Kidney (tissue), 13 donors: ENCODE measurements at regions not wholly inside any gene's neighbourhood (a gene's known extent, or its start where the extent isn't known, plus 50 kb on each side); places are given as distances from the start of the nearest gene placed in this dataset.

ENCODE experiments used
- DNase-seq, 5 donors: peaks; one replicate each; pipeline ENCODE4 v3.0.0-alpha.2; 2013 to 2020
- FAIRE-seq: peaks from 2 replicates; lab custom pipeline; 2012; peaks lifted over from hg19 to GRCh38; lab: Jason Lieb, UNC
- H3K27ac ChIP-seq, 2 donors: one replicate each; pipeline ENCODE4 v1.7.0; 2013; ENCODE audit warnings: low read depth in 2 of 2, low read length in 2 of 2, inconsistent platforms in 1 of 2
- H3K27me3 ChIP-seq: one replicate; pipeline ENCODE4 v1.7.1; 2013; ENCODE audit warnings: low read length, inconsistent platforms; ENCODE audit not compliant: control insufficient read depth, insufficient read depth
- H3K36me3 ChIP-seq, 3 donors: one replicate each; pipeline versions ENCODE4 v1.7.0 to v1.7.1; 2013; ENCODE audit warnings: low read length in 3 of 3, control low read depth in 1 of 3, inconsistent platforms in 1 of 3; ENCODE audit not compliant: insufficient read depth in 3 of 3, control insufficient read depth in 2 of 3
- H3K4me1 ChIP-seq, 3 donors: one replicate each; pipeline versions ENCODE4 v1.7.0 to v1.7.1; 2013; ENCODE audit warnings: low read length in 3 of 3, inconsistent platforms in 1 of 3, low read depth in 1 of 3; ENCODE audit not compliant: control insufficient read depth in 2 of 3, insufficient read depth in 2 of 3
- H3K4me3 ChIP-seq, 3 donors: one replicate each; pipeline versions ENCODE4 v1.7.0 to v1.8.1; 2013; ENCODE audit warnings: low read length in 3 of 3, control low read depth in 1 of 3, inconsistent platforms in 1 of 3
- H3K9ac ChIP-seq, 3 donors: one replicate each; pipeline versions ENCODE4 v1.7.0 to v1.7.1; 2013; ENCODE audit warnings: low read length in 3 of 3, control low read depth in 1 of 3, inconsistent platforms in 1 of 3
- H3K9me3 ChIP-seq, 3 donors: one replicate each; pipeline versions ENCODE4 v1.7.0 to v1.7.1; 2013; ENCODE audit warnings: low read length in 3 of 3, control low read depth in 1 of 3, inconsistent platforms in 1 of 3; ENCODE audit not compliant: control insufficient read depth in 2 of 3, insufficient read depth in 1 of 3
- intact Hi-C: fragments of 100-400 bp; cut with DNase I; formaldehyde crosslinking; loops from one replicate; pipeline ENCODE4 v1.11.1; 2022
- TF ChIP-seq, protein P1 (sequence below): IDR thresholded peaks from 3 replicates; pipeline ENCODE4 v1.5.1; 2012; ENCODE audit warnings: mild to moderate bottlenecking, moderate library complexity, borderline replicate concordance; ENCODE audit not compliant: insufficient read depth; ENCODE audit errors: extremely low read depth
- donor health status: control.
- donor health status: control.
- donor health status: control.
- donor health status: control.
- donor health status: control.
- donor health status: DM: yes; HTN: yes; CAD: no.
- donor health status: Normal renal cell carcinoma (clear cell type).

DNA sequence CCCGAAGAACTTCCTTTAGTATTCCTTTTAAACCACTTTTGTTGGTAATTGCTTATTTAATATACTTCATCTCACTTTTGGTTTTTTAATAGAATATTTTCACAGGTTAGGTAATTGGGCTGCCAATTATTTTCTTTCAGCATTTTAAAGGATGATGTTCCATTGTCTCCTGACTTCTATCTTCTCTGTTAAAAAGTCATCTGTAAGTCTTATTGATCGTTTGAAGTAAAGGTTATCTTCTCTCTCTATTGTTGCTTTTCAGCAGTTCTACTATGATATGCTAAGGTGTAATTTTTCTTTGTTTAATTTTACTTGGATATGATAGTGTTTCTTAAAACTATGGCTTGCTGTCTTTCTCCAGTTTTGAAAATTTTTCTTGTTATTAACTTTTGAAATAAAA is 307.5 kb downstream of the MAP2K4 start:
- Histone ChIP-seq H3K9ac (no peak overlapping the region), H3K4me3 (no peak overlapping the region), H3K27me3 (no peaks in the 10 kb centered on the region), H3K9me3 (peaks cover 0 to 5% (median 3%) of the 10 kb centered on the region in 3 donors), H3K27ac (no peak overlapping the region), H3K4me1 (no peaks in the 10 kb centered on the region), H3K36me3 (no peaks in the 10 kb centered on the region)
- FAIRE-seq (no peak), DNase-seq (no peak)
- intact Hi-C loops = no loop called here
- TF ChIP-seq, protein P1, sequence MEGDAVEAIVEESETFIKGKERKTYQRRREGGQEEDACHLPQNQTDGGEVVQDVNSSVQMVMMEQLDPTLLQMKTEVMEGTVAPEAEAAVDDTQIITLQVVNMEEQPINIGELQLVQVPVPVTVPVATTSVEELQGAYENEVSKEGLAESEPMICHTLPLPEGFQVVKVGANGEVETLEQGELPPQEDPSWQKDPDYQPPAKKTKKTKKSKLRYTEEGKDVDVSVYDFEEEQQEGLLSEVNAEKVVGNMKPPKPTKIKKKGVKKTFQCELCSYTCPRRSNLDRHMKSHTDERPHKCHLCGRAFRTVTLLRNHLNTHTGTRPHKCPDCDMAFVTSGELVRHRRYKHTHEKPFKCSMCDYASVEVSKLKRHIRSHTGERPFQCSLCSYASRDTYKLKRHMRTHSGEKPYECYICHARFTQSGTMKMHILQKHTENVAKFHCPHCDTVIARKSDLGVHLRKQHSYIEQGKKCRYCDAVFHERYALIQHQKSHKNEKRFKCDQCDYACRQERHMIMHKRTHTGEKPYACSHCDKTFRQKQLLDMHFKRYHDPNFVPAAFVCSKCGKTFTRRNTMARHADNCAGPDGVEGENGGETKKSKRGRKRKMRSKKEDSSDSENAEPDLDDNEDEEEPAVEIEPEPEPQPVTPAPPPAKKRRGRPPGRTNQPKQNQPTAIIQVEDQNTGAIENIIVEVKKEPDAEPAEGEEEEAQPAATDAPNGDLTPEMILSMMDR = no peak

DNA sequence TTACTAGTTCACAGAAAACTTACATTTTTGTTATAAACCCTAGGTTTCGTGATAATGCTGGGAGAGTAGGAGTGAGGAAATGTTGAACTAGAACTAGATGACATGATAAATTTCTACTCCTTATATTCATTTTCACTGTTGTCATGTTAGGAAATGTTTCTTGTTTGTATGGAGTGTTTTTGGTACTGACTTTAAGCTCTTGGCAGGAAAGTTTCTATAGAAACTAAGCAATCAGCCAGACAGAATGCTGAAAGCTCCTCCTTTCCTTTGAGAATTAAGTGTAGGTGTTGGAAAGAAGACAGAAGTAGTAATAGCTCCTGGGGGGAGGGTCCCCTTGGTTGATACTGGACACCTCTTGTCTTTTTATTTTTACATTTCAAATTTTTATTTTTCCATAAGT is 309.8 kb downstream of the MAP2K4 start:
- Histone ChIP-seq H3K9me3 (peaks cover 0 to 5% (median 3%) of the 10 kb centered on the region in 3 donors), H3K27me3 (no peaks in the 10 kb centered on the region), H3K27ac (no peak overlapping the region), H3K4me1 (no peaks in the 10 kb centered on the region), H3K4me3 (no peak overlapping the region), H3K36me3 (no peaks in the 10 kb centered on the region), H3K9ac (no peak overlapping the region)
- FAIRE-seq = no peak
- DNase-seq = no peak
- TF ChIP-seq, protein P1 = no peak
- intact Hi-C loops = no loop called here

DNA sequence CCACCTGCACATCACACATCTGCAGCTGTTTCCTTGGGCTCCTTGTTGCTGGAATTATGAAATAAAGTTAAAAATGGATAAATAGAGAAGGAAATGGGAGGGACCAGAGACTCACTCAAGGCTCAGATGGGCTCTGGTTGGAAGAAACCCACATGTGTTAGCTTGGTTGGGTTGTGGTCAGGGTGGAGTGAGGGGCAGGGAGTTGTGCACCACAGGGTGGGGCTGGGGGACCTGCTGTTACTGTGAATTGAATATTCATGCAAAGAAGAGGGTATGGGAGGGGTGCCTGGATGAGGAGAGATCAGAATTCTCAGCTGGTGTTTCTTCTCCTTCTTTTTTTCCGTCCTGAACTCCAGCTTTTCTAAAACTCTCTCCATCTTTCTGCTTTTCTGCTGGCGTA is 320.7 kb downstream of the MAP2K4 start:
- Histone ChIP-seq H3K27me3 (no peaks in the 10 kb centered on the region), H3K27ac (no peak overlapping the region), H3K9me3 (no peaks in the 10 kb centered on the region), H3K9ac (no peak overlapping the region), H3K4me3 (no peak overlapping the region), H3K36me3 (no peaks in the 10 kb centered on the region), H3K4me1 (no peaks in the 10 kb centered on the region)
- FAIRE-seq = no peak
- intact Hi-C loops = no loop called here
- TF ChIP-seq, protein P1 = no peak
- DNase-seq = no peak

DNA sequence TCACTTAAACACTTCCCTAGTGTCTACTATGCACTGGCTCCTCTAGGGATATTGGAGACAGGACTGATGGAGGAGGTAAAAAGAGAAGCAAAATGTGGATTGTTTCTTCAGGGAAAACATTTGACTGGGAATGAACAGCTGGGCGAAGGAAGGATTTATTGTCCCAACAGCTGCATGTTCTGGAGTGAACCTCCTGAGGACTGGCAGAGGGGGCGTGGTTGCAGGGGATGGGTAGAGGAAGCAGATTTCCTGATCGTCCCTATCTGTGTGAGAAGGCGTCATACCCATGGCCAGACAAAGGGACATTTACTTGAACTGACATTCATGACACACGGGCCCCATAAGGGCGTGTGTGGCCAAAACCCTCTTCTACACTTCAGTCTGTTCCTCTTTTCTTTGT is 321.5 kb downstream of the MAP2K4 start:
- no peak overlapping the region for H3K4me3 ChIP-seq
- TF ChIP-seq, protein P1 = no peak

More for the DNA sequence above, 321.5 kb downstream of the MAP2K4 start:
- DNase-seq = no peak
- no peaks in the 10 kb centered on the region for H3K4me1 ChIP-seq
- intact Hi-C loops = no loop called here
- no peak overlapping the region for H3K27ac ChIP-seq
- no peaks in the 10 kb centered on the region for H3K9me3 ChIP-seq
- no peak overlapping the region for H3K9ac ChIP-seq
- H3K27me3 ChIP-seq = no peaks in the 10 kb centered on the region
- no peaks in the 10 kb centered on the region for H3K36me3 ChIP-seq
- FAIRE-seq = no peak
